ENCODE measurements at regions not wholly inside any gene's neighbourhood (a gene's known extent, or its start where the extent isn't known, plus 50 kb on each side); places are given as distances from the start of the nearest gene placed in this dataset.

- DNase-seq = no peak
Observed at GRCh38 chr6:163816441-163816840, 401.9 kb downstream of the QKI start.

- no peak for DNase-seq
Observed at GRCh38 chr6:163815796-163816195, 401.3 kb downstream of the QKI start.

- no peak for DNase-seq
Observed at GRCh38 chr6:163814494-163815364, 400.2 kb downstream of the QKI start.

- DNase-seq = no peak
Observed at GRCh38 chr6:163813979-163814493, 399.5 kb downstream of the QKI start.

- DNase-seq = no peak
Observed at GRCh38 chr6:163811317-163811716, 396.8 kb downstream of the QKI start.

- DNase-seq = no peak
Observed at GRCh38 chr6:163809364-163809763, 394.8 kb downstream of the QKI start.

- DNase-seq = no peak
Observed at GRCh38 chr6:163808871-163809270, 394.4 kb downstream of the QKI start.

- DNase-seq = no peak
Observed at GRCh38 chr6:163808231-163808630, 393.7 kb downstream of the QKI start.

- no peak for DNase-seq
Observed at GRCh38 chr6:163806755-163807499, 392.4 kb downstream of the QKI start.

GRCh38 chr6:163804991-163805390 lies 390.5 kb downstream of the QKI start:
- DNase-seq = no peak

- no peak for DNase-seq
Observed at GRCh38 chr6:163802267-163802666, 387.7 kb downstream of the QKI start.

- no peak for DNase-seq
Observed at GRCh38 chr6:163797296-163797845, 382.9 kb downstream of the QKI start.

GRCh38 chr6:163793011-163793983 lies 378.8 kb downstream of the QKI start:
- DNase-seq = no peak

GRCh38 chr6:163790266-163790840 lies 375.8 kb downstream of the QKI start:
- DNase-seq = no peak

- no peak for DNase-seq
Observed at GRCh38 chr6:163789199-163789810, 374.8 kb downstream of the QKI start.

- DNase-seq = no peak
Observed at GRCh38 chr6:163786995-163787671, 372.6 kb downstream of the QKI start.

GRCh38 chr6:163782436-163783003 lies 368.0 kb downstream of the QKI start:
- DNase-seq = no peak

GRCh38 chr6:163780994-163781393 lies 366.5 kb downstream of the QKI start:
- no peak for DNase-seq

- no peak for DNase-seq
Observed at GRCh38 chr6:163779727-163780284, 365.3 kb downstream of the QKI start.

- no peak for DNase-seq
Observed at GRCh38 chr6:163777716-163778115, 363.2 kb downstream of the QKI start.
